ENCODE measurements at regions not wholly inside any gene's neighbourhood (a gene's known extent, or its start where the extent isn't known, plus 50 kb on each side); places are given as distances from the start of the nearest gene placed in this dataset.
"Not testable (repeated sequence)": the region's sequence is repeated elsewhere in the genome, so short reads cannot be mapped to it uniquely, and the experiment has no call there.

GRCh38 chr12:58009405-58010195, 68.2 kb downstream of the ATP23 start:
- no peak for DNase-seq

DNA sequence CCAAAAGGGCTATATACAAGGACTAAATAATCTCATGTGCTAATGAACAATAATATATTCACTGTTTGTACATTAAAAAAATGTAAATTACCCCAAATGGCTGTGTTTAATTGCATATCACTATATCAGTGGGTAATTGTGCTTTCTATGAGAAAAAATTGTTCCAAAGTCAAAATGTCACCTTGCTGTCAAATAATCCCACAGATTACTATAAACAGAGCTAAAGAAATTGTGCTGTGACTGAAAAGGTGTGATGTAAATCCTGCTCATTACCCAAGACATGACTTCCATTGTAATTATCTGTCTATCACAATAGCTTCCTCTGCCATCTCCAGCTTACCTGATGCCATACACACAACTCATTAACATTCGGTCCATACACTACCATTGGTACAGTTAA, 70.3 kb downstream of the ATP23 start:
- DNase-seq = no peak

GRCh38 chr12:58022379-58023020, 81.1 kb downstream of the ATP23 start:
- DNase-seq = not testable (repeated sequence)

GRCh38 chr12:58025431-58025830, 84.1 kb downstream of the ATP23 start:
- DNase-seq = no peak

- no peak for DNase-seq
These were observed 85.1 kb downstream of the ATP23 start for GRCh38 chr12:58026426-58026825.

GRCh38 chr12:58026897-58027891, 85.8 kb downstream of the ATP23 start:
- no peak for DNase-seq

DNA sequence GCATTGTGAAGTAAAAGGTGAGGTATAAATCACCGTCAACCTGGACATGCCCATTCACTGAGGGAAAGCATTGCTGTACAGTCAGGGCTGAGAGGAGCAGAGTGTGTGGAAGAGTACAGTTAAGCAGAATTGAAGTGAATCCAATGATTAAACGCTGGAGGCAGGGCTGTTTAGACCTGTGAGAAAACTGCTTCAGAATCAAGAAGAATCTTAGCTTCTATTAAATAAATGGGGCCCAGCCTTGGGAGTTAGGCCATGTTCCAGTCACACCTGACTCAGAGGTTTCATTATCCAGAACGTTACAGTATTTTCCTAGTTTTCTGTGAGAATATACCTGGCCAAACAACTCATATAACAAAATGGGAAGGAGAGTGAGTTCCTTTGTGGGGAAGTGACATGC, 86.9 kb downstream of the ATP23 start:
- no peak for DNase-seq

- no peak for DNase-seq
These were observed 87.9 kb downstream of the ATP23 start for GRCh38 chr12:58029260-58029659.

DNA sequence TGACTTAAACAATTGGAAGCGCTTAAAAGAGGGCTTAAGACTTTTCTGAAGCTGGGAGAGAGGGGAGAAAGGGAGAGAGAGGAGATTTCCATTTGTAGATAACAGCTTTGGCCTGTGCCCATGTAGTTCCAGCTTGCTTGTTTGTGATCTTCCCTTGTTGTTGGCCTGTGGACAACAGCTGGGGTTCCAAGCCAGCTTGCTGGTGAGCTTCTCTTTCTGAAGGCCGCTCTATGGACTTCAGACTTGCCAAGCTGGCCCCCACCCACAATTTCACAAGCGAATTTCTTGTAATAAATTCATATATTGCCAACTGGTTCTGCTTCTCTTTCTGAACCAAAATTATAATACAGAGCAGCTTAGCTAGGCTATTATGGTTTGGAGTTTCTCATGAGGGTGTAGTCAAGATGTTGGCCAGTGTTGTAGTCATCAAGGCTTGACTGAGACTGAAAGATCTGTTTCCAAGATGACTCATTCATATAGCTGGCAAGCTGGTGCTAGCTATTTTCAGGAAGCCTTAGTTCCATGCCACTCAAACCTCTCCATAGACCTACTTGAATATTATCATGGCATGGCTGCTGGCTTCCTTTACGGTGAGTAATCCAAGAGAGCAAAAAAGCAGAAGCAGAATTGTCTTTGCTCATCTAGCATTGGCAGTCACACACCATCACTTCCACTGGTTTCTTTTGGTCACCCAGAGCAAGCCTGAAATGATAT, 89.4 kb downstream of the ATP23 start:
- DNase-seq = no peak

DNA sequence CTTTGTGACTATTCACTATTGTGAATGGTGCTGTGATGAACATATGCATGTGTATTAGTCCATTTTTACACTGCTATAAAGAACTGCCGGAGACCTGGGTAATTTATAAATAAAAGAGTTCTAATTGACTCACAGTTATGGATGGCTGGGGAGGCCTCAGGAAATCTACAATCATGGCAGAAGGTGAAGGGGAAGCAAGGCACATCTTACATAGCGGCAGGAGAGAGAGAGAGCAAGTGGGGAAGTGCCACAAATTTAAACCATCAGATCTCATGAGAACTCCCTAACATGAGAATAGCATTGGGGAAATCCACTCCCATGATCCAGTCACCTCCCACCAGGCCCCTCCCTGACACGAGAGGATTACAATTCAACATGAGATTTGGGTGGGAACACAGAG, 90.8 kb downstream of the ATP23 start:
- no peak for DNase-seq

- no peak for DNase-seq
These were observed 92.5 kb downstream of the ATP23 start for GRCh38 chr12:58033831-58034230.

- DNase-seq = no peak
These were observed 92.9 kb downstream of the ATP23 start for GRCh38 chr12:58034311-58034710.

DNA sequence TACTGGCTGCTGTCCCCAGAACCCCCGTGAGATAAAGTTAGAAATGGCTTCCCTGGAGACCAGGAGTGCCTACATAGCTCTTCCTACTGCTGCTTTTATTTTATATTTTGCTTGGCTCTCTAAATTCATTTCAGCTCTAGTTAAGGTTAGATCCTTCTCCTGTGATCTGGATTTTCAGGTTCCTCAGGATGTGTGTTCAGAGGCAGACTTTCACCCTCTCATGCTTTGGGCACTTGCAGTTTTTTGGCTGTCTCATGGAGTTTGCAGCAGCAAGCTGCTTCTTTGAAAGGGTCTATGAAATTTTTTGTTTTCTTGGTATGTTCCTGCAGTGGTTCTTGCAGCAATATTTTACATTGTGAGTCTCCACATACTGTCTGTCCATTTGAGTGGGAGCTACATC, 93.3 kb downstream of the ATP23 start:
- DNase-seq = no peak

GRCh38 chr12:58041441-58041840, 100.1 kb downstream of the ATP23 start:
- DNase-seq = no peak

- DNase-seq = no peak
These were observed 103.6 kb downstream of the ATP23 start for GRCh38 chr12:58044966-58045365.

DNA sequence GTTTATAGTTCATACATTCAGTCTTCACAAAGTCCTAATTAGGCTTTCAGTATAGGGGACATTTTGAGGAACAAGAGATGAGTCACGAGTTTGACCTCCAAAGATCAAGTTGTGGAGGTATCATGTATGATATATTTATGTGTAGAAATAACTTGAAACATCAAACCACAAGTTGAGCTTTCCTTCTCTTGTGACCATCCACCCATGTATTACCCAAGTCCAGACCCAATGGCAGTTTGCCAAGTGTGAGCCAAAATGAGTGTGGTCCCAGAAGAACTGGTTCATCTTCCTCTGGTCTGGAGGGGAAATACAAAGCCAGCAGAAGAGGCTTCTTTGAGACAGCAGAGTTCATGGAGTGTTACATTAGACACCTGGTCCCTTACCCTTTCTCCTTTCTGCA, 104.9 kb downstream of the ATP23 start:
- peak; percentile 17 for DNase-seq

GRCh38 chr12:58051378-58051777, 110.0 kb downstream of the ATP23 start:
- no peak for DNase-seq

DNA sequence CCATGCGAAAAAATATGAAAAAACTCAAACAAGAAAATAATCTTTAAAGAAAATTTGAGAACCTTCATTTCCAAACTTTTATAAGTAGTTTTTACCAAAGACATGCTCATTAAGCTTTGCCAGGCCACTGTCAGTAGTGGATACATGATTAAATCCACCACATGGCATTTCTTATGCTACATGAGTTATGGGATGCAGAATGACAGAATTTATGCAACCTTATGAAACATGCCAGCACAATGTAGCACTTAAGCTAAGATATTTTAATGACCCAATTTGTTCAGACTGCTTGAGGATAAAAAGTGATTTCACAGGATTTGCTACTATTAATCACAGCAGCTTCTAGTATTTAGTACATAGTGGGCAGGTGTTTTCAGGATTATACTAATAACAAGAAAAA, 123.3 kb downstream of the ATP23 start:
- DNase-seq = no peak

- DNase-seq = no peak
These were observed 124.9 kb downstream of the ATP23 start for GRCh38 chr12:58066296-58066695.

GRCh38 chr12:58067610-58068387, 126.4 kb downstream of the ATP23 start:
- no peak for DNase-seq

DNA sequence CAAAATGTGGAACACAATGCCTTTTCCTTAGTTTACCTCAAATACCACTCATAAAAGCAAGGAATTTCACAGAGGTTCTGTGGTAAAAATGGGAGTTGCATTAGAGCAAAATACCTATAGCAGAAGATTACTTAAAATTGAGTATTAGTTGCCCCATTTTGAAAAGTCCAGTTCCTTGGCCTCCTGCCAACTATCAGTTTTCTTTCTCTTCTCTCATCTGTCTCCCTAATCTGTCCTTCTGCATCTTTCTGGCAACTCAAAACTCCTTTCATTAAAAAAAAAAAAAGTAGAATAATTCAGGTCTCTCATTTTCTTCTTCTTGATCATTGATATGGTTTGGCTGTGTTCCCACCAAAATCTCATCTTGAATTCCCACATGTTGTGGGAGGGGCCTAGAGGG, 127.3 kb downstream of the ATP23 start:
- DNase-seq = no peak
